GM19023 (cell line): ENCODE measurements at regions not wholly inside any gene's neighbourhood (a gene's known extent, or its start where the extent isn't known, plus 50 kb on each side); places are given as distances from the start of the nearest gene placed in this dataset.

Experiments used
- ATAC-seq: cut with Tn5 transposase; IDR thresholded peaks from one replicate; pipeline ENCODE4 v1.9.1; 2021; ENCODE audit warnings: mild to moderate bottlenecking, moderate library complexity; ENCODE audit not compliant: unreplicated experiment

- no peak for ATAC-seq
Observed at GRCh38 chr2:5502385-5502784, 189.8 kb upstream of the SOX11 start.

DNA sequence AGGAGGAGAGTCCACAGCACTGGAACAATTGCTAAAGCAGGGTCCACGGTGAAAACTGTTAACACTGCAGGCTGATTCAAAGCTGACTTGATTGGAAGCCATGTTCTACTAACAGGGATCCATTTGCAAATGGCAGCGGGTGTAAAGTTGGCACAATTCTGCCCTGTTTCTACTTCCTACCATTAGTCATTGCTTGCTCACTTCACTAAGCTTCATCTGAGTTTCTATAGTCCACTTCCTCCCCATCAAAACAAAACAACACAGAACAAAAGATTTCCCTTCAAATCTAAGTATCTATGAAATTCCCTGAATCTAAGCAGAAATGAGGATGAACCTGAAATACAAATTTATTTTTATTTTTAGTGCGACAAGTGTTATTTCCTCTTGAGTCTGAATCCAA is 187.4 kb upstream of the SOX11 start:
- ATAC-seq = no peak

- ATAC-seq = no peak
Observed at GRCh38 chr2:5507367-5507766, 184.8 kb upstream of the SOX11 start.

GRCh38 chr2:5509362-5509761 is 182.8 kb upstream of the SOX11 start:
- ATAC-seq = no peak

DNA sequence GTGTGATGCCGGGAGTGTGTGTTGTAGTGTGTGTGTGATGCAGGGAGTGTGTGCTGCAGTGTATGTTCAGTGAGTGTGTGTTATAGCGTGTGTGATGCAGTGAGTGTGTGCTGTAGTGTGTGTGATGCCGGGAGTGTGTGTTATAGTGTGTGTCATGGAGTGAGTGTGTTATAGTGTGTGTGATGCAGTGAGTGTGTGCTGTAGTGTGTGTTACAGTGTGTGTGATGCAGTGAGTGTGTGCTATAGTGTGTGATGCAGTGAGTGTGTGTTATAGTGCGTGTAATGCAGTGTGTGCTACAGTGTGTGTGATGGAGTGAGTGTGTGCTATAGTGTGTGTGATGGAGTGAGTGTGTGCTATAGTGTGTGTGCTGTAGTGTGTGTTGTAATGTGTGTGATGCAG is 182.1 kb upstream of the SOX11 start:
- no peak for ATAC-seq

- ATAC-seq = no peak
Observed at GRCh38 chr2:5515693-5516092, 176.5 kb upstream of the SOX11 start.

- ATAC-seq = no peak
Observed at GRCh38 chr2:5519286-5519685, 172.9 kb upstream of the SOX11 start.

DNA sequence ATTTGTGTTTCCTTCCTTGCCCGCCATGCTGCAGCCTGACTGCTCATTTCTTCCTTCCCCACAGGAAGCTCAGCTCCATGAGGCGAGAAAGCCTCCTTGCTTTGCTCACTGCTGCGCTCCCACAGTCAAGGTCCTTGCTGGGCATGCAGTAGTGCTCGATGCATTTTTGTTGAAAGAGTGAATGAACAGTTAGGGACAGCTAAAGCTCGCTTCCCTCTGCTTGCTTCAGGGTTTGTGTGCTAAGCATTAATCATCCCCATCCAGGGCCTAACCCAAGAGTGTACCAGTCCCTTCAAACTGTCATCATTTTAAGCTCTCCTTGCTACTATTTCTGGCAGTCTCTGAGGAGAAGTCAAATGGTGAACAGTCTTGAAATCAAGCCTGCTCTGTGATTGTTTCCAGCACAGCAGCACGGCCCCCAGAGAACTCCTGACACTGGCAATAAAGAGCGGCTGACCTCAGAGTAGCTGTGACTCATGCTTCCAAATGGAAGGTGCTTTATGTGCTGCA is 171.7 kb upstream of the SOX11 start:
- no peak for ATAC-seq

GRCh38 chr2:5521461-5521860 is 170.7 kb upstream of the SOX11 start:
- no peak for ATAC-seq

GRCh38 chr2:5524551-5524950 is 167.6 kb upstream of the SOX11 start:
- ATAC-seq = no peak

DNA sequence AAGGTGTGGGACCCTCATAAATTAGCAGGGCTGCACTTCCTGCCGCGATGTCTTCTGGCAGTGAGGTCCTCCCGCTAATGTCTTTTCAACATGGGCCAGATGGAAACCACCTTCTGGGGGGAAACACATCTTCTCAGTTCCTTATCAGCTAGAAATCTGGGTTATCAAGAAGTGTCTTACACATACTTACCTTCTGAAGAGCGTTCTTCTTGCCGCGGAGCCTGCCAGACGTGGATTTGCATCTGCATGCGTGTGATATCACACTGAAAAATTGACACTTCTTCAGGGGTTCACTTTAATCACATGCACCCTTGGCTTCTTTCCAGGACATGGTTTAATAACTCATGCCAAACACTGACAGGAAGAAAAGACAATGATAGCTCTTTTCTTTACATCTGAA is 163.5 kb upstream of the SOX11 start:
- no peak for ATAC-seq

- ATAC-seq = no peak
Observed at GRCh38 chr2:5530011-5530696, 162.0 kb upstream of the SOX11 start.

GRCh38 chr2:5535301-5535700 is 156.9 kb upstream of the SOX11 start:
- no peak for ATAC-seq

- ATAC-seq = no peak
Observed at GRCh38 chr2:5537180-5537688, 154.9 kb upstream of the SOX11 start.

- no peak for ATAC-seq
Observed at GRCh38 chr2:5538313-5538712, 153.9 kb upstream of the SOX11 start.

- ATAC-seq = no peak
Observed at GRCh38 chr2:5538772-5539171, 153.4 kb upstream of the SOX11 start.

DNA sequence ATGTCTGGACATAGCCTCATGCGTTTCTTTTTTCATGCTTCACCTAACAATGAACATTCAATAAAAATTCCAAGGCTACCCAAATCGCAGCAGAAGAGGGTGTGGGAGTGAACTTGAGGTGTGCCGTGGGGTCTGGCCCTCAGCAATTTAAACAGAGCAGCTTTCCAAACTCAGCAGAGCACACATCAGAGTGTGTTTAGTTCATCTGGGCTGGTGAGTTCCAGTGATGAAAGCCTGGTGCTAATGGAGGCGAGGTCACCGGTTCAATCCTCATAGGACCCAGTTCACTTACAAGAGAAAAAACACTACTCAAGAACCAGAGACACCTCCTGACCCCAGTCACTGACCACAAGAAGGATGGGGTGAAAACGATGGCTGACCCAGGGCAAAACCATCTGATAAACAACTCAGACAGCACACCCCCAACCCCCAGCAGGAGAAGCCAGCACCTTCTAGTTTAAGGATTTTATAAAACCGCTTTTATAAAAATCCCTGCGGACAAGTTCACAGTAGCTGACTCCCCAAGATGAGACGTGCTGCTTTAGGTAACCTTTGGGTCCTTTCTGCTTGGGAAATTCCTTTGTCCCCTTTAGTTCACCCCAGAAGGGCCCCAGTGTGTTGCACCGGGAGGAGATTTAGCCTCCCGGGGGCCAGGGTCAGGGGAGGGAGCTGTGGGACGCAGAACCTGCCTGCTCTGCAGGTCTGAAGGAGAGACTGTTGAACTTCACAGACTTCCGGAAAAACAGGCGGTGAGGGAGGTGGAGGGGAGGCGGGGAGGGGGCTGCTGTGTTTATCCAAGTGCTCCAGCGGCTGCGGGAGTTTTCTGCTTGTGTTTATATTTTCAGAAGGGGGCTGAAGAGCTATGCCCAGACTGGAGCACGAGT is 152.7 kb upstream of the SOX11 start:
- ATAC-seq = no peak

- no peak for ATAC-seq
Observed at GRCh38 chr2:5540856-5541255, 151.3 kb upstream of the SOX11 start.

GRCh38 chr2:5544205-5544786 is 147.9 kb upstream of the SOX11 start:
- no peak for ATAC-seq

DNA sequence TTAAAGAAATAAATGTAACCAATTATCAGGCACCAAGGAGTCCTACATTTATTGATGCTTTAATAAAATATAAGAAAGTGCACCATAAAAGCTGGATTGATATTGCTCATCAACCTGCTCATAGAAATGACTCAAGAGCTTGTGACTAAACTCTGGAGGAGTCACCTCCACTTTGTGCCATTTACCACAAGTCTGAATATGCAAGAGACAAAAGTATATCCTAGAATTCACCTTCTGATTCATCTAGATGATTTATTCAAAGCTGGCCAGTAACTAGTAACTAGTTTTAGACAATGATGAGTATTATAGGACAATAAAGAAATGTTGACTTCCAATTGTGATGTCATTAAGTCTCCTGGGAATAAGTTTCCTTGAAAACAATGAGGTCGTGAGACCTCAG is 146.0 kb upstream of the SOX11 start:
- ATAC-seq = no peak

DNA sequence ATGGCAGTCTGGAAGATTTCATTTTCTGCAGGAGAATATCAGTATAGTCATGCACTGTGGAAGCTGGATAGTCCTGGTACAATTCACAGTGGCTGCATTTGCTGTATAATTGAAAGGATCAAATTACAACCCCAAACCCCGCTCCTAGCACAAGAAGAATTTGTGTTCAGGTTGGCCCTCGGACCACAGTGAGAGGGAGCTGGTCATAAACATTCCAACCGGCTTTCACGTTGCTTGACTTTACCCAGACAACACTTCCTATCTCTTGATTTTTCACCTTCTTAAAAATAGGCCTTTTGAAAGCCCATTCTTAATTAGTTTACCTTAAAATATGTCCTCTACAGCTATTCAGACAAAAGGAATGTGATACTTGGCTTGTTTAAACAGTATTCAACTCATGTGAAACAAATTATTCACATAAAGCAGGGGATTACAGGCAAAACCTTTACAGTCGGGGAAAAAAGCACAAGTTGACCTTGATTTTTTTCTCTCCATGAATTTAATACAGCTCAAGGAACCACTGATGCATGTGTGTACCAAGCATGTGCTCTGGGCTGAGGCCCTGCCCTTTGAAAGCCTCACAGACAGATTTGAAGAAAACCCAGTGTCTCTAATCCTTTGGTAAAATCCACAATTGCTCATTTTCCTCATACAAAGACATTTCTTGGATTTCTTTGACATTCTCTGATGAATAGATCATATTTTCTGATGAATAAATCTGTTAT is 143.0 kb upstream of the SOX11 start:
- no peak for ATAC-seq
